GM12801 (cell line): ENCODE measurements at regions not wholly inside any gene's neighbourhood (a gene's known extent, or its start where the extent isn't known, plus 50 kb on each side); places are given as distances from the start of the nearest gene placed in this dataset.
A peak's percentile ranks its signal among the peaks of the same experiment; 100 is the strongest.

Source experiments
- TF ChIP-seq, protein P1 (sequence below): IDR thresholded peaks from one replicate; pipeline ENCODE4 v1.5.1; 2011; ENCODE audit warnings: control low read depth; ENCODE audit not compliant: insufficient read length; ENCODE audit errors: extremely low read depth

GRCh38 chr2:106581755-106582147 lies 94.6 kb downstream of the CD8B2 start:
- TF ChIP-seq, protein P1, sequence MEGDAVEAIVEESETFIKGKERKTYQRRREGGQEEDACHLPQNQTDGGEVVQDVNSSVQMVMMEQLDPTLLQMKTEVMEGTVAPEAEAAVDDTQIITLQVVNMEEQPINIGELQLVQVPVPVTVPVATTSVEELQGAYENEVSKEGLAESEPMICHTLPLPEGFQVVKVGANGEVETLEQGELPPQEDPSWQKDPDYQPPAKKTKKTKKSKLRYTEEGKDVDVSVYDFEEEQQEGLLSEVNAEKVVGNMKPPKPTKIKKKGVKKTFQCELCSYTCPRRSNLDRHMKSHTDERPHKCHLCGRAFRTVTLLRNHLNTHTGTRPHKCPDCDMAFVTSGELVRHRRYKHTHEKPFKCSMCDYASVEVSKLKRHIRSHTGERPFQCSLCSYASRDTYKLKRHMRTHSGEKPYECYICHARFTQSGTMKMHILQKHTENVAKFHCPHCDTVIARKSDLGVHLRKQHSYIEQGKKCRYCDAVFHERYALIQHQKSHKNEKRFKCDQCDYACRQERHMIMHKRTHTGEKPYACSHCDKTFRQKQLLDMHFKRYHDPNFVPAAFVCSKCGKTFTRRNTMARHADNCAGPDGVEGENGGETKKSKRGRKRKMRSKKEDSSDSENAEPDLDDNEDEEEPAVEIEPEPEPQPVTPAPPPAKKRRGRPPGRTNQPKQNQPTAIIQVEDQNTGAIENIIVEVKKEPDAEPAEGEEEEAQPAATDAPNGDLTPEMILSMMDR, result no peak

GRCh38 chr2:106582148-106583143 lies 95.3 kb downstream of the CD8B2 start:
- TF ChIP-seq, protein P1, result peak; percentile 17

DNA sequence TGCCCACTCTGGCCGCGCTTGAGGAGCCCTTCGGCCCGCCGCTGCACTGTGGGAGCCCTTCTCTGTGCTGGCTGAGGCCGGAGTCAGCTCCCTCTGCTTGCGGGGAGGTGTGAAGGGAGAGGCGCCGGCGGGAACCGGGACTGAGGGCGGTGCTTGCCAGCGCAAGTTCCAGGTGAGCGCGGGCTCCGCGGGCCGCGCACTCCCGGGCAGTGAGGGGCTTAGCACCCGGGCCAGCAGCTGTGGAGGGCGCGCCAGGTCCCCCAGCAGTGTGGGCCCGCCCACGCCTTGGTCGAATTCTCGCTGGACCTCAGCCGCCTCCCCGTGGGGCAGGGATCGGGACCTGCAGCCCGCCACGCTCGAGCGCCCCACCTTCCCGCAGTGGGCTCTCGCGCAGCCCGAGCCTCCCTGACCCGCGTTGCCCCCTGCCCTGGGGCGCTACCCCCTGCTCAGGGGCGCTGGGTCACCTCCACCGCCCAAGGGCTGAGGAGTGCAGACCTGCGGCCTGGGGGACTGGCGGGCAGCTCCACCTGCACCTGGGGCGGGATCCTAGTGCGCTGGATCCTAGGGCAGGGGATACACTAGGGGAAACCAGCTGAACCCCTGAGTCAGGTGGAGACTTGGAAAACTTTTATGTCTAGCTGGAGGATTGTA lies 97.3 kb downstream of the CD8B2 start:
- TF ChIP-seq, protein P1, result no peak

- TF ChIP-seq, protein P1, result no peak
Observed at GRCh38 chr2:106596844-106597243, 109.7 kb downstream of the CD8B2 start.

DNA sequence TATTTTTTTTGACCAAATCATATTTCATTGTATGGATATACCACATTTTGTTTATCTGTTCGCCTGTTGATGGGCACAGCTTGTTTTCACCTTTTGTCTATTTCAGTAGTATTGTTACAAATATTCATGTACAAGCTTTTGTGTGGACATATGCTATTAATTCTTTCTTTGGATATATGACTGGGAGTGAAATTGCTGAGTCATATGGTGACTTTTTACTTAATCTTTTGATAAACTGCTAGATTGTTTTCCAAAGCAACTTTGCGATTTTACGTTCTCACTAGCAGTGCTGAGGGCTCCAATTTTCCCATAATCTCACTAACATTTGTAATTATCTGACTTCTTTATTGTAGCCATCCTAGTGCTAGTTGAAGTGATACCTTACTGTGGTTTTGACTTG lies 112.4 kb downstream of the CD8B2 start:
- TF ChIP-seq, protein P1, result no peak

- TF ChIP-seq, protein P1, result no peak
Observed at GRCh38 chr2:106602042-106602441, 114.9 kb downstream of the CD8B2 start.

- TF ChIP-seq, protein P1, result no peak
Observed at GRCh38 chr2:106606652-106607051, 119.5 kb downstream of the CD8B2 start.
